Epithelial cell of proximal tubule (primary cell): ENCODE measurements at regions not wholly inside any gene's neighbourhood (a gene's known extent, or its start where the extent isn't known, plus 50 kb on each side); places are given as distances from the start of the nearest gene placed in this dataset.
A peak's percentile ranks its signal among the peaks of the same experiment; 100 is the strongest.

Experiments used
- DNase-seq: peaks from one replicate; pipeline ENCODE4 v3.0.0-alpha.2; 2011; ENCODE audit warnings: low read depth
- H3K4me3 ChIP-seq: 2 replicates; pipeline ENCODE4 v1.5.1; 2011; ENCODE audit warnings: low read depth, mild to moderate bottlenecking, low read length
- TF ChIP-seq, protein P1 (sequence below): conservative IDR thresholded peaks from 2 replicates; pipeline ENCODE4 v1.5.1; 2012; ENCODE audit warnings: low read depth, mild to moderate bottlenecking, low read length

- no peak for DNase-seq
- TF ChIP-seq, protein P1, sequence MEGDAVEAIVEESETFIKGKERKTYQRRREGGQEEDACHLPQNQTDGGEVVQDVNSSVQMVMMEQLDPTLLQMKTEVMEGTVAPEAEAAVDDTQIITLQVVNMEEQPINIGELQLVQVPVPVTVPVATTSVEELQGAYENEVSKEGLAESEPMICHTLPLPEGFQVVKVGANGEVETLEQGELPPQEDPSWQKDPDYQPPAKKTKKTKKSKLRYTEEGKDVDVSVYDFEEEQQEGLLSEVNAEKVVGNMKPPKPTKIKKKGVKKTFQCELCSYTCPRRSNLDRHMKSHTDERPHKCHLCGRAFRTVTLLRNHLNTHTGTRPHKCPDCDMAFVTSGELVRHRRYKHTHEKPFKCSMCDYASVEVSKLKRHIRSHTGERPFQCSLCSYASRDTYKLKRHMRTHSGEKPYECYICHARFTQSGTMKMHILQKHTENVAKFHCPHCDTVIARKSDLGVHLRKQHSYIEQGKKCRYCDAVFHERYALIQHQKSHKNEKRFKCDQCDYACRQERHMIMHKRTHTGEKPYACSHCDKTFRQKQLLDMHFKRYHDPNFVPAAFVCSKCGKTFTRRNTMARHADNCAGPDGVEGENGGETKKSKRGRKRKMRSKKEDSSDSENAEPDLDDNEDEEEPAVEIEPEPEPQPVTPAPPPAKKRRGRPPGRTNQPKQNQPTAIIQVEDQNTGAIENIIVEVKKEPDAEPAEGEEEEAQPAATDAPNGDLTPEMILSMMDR, result no peak
- H3K4me3 ChIP-seq, result no peak overlapping the region
Observed at GRCh38 chr2:204472375-204472774, 72.9 kb upstream of the PARD3B start.

DNA sequence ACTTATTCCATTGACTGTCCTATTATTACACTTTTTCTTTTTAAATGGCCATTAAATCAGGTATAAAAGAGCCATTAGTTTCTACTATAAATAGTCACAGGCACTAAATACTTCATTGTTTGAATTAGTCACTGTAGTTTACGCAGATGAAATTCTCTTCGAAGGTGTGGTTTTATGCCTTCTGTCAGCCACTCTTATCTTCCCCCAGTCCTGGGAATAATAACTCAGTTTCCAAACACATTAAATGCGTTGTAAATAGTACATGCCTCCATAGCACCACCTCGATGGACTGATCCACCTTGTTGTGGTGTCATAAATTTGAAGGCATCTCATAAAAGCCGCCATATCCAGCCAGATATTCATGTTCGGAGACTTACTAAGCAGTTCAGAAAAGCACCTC lies 72.1 kb upstream of the PARD3B start:
- no peak overlapping the region for H3K4me3 ChIP-seq
- no peak for DNase-seq
- TF ChIP-seq, protein P1, result no peak

- no peak for DNase-seq
- H3K4me3 ChIP-seq, result no peak overlapping the region
- TF ChIP-seq, protein P1, result no peak
Observed at GRCh38 chr2:204475399-204475798, 69.9 kb upstream of the PARD3B start.

DNA sequence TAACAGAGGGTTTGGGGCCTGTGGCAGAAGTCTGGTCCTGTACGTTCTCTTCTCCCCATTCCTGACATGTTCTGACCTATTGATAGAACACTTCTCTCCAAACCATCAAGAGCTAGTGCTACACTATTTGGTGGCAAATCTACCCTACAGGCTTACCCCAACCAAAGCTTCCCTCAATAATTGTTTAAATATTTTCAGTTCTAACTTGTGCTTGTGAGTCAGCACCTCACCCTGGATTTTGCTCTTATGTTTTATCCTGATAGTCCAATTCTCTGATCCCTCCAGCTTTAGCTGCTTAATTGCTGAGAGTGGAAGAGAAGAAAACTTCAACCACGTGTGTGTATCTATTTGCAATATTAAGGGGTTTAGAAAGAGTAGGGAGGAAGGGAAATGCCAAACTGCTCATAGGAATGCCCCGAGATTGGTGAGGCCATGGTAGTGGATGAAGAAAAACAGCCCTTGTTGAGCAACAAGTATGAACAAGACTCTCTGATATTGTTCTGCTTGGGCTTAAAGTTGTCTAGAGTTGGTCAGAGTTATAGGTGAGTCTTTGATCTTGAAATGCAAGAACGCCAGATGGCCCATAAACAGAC lies 67.8 kb upstream of the PARD3B start:
- H3K4me3 ChIP-seq, result no peak overlapping the region
- TF ChIP-seq, protein P1, result no peak
- DNase-seq, result no peak

DNA sequence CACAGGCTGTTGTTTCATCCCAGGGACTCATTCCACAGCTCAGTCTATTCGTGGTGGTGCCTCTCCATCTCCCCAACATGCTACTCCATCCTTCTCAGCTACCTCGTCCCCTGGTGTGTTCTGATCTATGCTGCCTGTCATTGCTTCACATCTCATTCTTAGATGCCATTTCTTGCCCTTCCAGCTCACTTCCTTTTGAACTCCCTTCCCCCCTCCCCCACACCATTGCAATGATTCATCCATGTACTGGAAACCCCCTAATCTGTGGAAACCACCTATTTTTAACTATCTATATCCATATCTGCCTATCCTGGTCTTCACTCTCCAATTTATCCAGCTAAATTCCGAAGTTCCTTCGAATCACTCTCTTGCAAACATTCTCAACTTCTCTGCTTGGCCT lies 65.7 kb upstream of the PARD3B start:
- H3K4me3 ChIP-seq, result no peak overlapping the region
- peak; percentile 59 for DNase-seq
- TF ChIP-seq, protein P1, result no peak

GRCh38 chr2:204480676-204481075 lies 64.6 kb upstream of the PARD3B start:
- H3K4me3 ChIP-seq, result no peak overlapping the region
- no peak for DNase-seq
- TF ChIP-seq, protein P1, result no peak

DNA sequence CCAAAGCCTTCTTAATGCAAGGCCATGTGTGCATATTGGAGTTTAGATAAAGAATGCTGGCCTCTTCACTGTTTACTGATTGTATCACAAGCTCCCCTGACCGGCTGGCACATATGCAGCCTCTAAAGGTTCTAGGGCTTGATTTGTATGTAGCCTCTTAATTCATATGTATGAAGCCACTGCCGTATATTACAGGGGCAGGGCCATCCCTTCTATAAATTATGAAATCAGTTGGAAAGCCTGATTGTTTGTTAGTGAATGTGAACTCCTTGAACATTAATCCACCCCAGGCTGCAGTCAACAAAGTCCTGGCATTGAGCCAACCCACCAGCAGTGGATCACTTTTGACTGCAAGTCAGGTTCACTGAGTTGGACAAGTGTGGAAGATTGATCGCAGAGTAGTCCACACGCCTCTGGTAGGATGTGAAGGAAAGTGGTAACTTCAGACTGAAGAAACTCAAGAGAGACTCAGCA lies 61.6 kb upstream of the PARD3B start:
- TF ChIP-seq, protein P1, result no peak
- H3K4me3 ChIP-seq, result no peak overlapping the region
- no peak for DNase-seq
